T-helper 2 cell treated with Interferon-gamma antibody and Interleukin-4, amounts not matched to agents 100 ng/mL and 5 ng/mL, for 36 hours (primary cell): ENCODE measurements at regions not wholly inside any gene's neighbourhood (a gene's known extent, or its start where the extent isn't known, plus 50 kb on each side); places are given as distances from the start of the nearest gene placed in this dataset.

ENCODE experiments used
- intact Hi-C: fragments of 100-400 bp; cut with micrococcal nuclease; formaldehyde crosslinking; loops from one replicate; pipeline ENCODE4 v1.15.1; 2023

GRCh38 chr6:65780691-65781090, 73.7 kb upstream of the EYS start:
- intact Hi-C loops, result no loop called here

DNA sequence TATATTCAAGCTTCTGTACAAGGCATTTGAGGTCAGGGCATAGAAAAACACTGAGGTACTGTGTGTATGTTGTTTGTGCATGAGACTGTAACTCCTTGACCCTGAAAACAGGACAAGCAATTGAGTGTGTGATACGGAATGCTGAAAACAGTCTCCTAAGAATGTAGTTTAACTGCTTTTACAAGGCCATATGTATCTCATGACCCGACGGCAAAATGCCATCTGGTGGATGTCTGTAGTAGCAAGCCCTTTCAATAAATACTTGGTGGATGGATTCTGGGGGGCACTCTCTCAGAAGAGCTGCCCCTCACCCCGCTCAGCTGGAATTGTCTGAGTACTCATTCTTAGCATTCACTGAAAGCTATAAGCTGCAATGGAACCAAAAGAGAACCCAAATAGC, 69.3 kb upstream of the EYS start:
- intact Hi-C loops, result no loop called here

GRCh38 chr6:65771946-65772345, 64.9 kb upstream of the EYS start:
- intact Hi-C loops, result no loop called here

GRCh38 chr6:65761890-65762289, 54.9 kb upstream of the EYS start:
- intact Hi-C loops, result no loop called here

- intact Hi-C loops, result no loop called here
Measured at GRCh38 chr6:65760285-65760684, 53.3 kb upstream of the EYS start.
